SK-N-SH (cell line): ENCODE measurements at regions not wholly inside any gene's neighbourhood (a gene's known extent, or its start where the extent isn't known, plus 50 kb on each side); places are given as distances from the start of the nearest gene placed in this dataset.

Source experiments
- CTCF ChIA-PET: fragments of 300-600, 350-600 bp; formaldehyde crosslinking; extraction: SDS; loops from one replicate; lab custom pipeline; 2021; lab: Yijun Ruan, JAX
- POLR2A ChIA-PET: fragments of 350-600 bp; sonication (Branson Sonifier 250); formaldehyde crosslinking; extraction: SDS; loops from one replicate; lab custom pipeline; 2020; ENCODE audit warnings: antibody characterized with exemption, inconsistent platforms; lab: Yijun Ruan, JAX
- DNase-seq: peaks from one replicate; pipeline ENCODE4 v3.0.0; 2012
- H2AFZ ChIP-seq: fragments of 200-600 bp; sonication (generic); 2 replicates; pipeline ENCODE4 v1.8.1; 2016; ENCODE audit warnings: antibody characterized with exemption, mild to moderate bottlenecking, low read depth
- H3F3A ChIP-seq: fragments of 200-600 bp; sonication (generic); replicated peaks from 2 replicates; pipeline ENCODE3; 2016; ENCODE audit warnings: antibody characterized with exemption, mild to moderate bottlenecking; ENCODE audit not compliant: insufficient read depth
- H3K27ac ChIP-seq, 2 experiments: fragments of 200-500 bp in 1 of 2; fragments of 200-600 bp in 1 of 2; sonication (Bioruptor generic) in 1 of 2; sonication (generic), shearing (Covaris generic) in 1 of 2; 2 replicates each; pipeline versions ENCODE4 v1.5.1 to v1.6.1; 2014 to 2016; ENCODE audit warnings: low read depth in 2 of 2, inconsistent platforms in 1 of 2, low read length in 1 of 2, mild to moderate bottlenecking in 1 of 2, mixed read lengths in 1 of 2
- H3K27me3 ChIP-seq: fragments of 200-600 bp; sonication (generic), shearing (Covaris generic); 2 replicates; pipeline ENCODE4 v1.6.1; 2016; ENCODE audit warnings: mixed run types; ENCODE audit not compliant: insufficient read depth
- H3K36me3 ChIP-seq, 2 experiments: fragments of 200-500 bp in 1 of 2; fragments of 200-600 bp in 1 of 2; sonication (Bioruptor generic) in 1 of 2; sonication (generic) in 1 of 2; replicated peaks in 1 of 2; 2 replicates each; pipeline versions ENCODE3 to v1.5.1; 2014 to 2016; ENCODE audit warnings: low read length in 1 of 2, mild to moderate bottlenecking in 1 of 2; ENCODE audit not compliant: insufficient read depth in 2 of 2, control insufficient read depth in 1 of 2
- H3K4me1 ChIP-seq, 2 experiments: fragments of 200-500 bp in 1 of 2; fragments of 200-600 bp in 1 of 2; sonication (Bioruptor generic) in 1 of 2; sonication (generic), shearing (Covaris generic) in 1 of 2; 2 replicates each; pipeline versions ENCODE4 v1.5.1 to v1.6.1; 2014 to 2016; ENCODE audit warnings: low read depth in 1 of 2, low read length in 1 of 2, mixed run types in 1 of 2; ENCODE audit not compliant: insufficient read depth in 2 of 2, control insufficient read depth in 1 of 2
- H3K4me2 ChIP-seq: fragments of 200-600 bp; sonication (generic), shearing (Covaris generic); 2 replicates; pipeline ENCODE4 v1.6.1; 2017; ENCODE audit warnings: mixed run types
- H3K4me3 ChIP-seq, 2 experiments: fragments of 200-500 bp in 1 of 2; fragments of 200-600 bp in 1 of 2; sonication (Bioruptor generic) in 1 of 2; sonication (generic), shearing (Covaris generic) in 1 of 2; 2 replicates each; pipeline versions ENCODE4 v1.5.1 to v1.8.1; 2014 to 2016; ENCODE audit warnings: low read depth in 2 of 2, inconsistent platforms in 1 of 2, low read length in 1 of 2, mild to moderate bottlenecking in 1 of 2, mixed read lengths in 1 of 2, moderate library complexity in 1 of 2
- H3K79me2 ChIP-seq: fragments of 200-600 bp; sonication (generic); 2 replicates; pipeline ENCODE4 v1.8.1; 2017; ENCODE audit warnings: mild to moderate bottlenecking; ENCODE audit not compliant: insufficient read depth
- H3K9ac ChIP-seq: fragments of 200-600 bp; sonication (generic); 2 replicates; pipeline ENCODE4 v1.6.1; 2017; ENCODE audit warnings: mixed run types
- H3K9me2 ChIP-seq: fragments of 200-600 bp; sonication (generic); 2 replicates; pipeline ENCODE4 v1.6.1; 2017; ENCODE audit warnings: mixed run types
- H3K9me3 ChIP-seq: fragments of 200-600 bp; sonication (generic); 2 replicates; pipeline ENCODE4 v1.6.1; 2017; ENCODE audit warnings: mixed run types, mild to moderate bottlenecking, moderate library complexity
- H4K20me1 ChIP-seq: fragments of 200-600 bp; sonication (generic); 2 replicates; pipeline ENCODE4 v1.6.1; 2017; ENCODE audit warnings: mild to moderate bottlenecking, mixed run types; ENCODE audit not compliant: insufficient read depth
- CHD2 ChIP-seq: fragments of 150-350 bp; IDR thresholded peaks from 2 replicates; pipeline ENCODE4 v1.6.1; 2018; ENCODE audit warnings: low read length; ENCODE audit not compliant: partially characterized antibody
- EZH2phosphoT487 ChIP-seq: fragments of 200-600 bp; sonication (generic); IDR thresholded peaks from 2 replicates; pipeline ENCODE4 v1.6.1; 2017; ENCODE audit warnings: low read depth, mixed run types, mild to moderate bottlenecking, antibody characterized with exemption, moderate library complexity, borderline replicate concordance
- FOSL2 ChIP-seq: IDR thresholded peaks from 2 replicates; pipeline ENCODE4 v1.4.0; 2012; ENCODE audit warnings: low read depth, mild to moderate bottlenecking, moderate library complexity, borderline replicate concordance
- FOXM1 ChIP-seq: IDR thresholded peaks from 2 replicates; pipeline ENCODE4 v1.4.0; 2012; ENCODE audit warnings: low read depth, mild to moderate bottlenecking
- GABPA ChIP-seq: IDR thresholded peaks from 2 replicates; pipeline ENCODE4 v1.4.0; 2012; ENCODE audit warnings: low read depth, mild to moderate bottlenecking
- JUND ChIP-seq: IDR thresholded peaks from 2 replicates; pipeline ENCODE4 v1.4.0; 2012
- NRF1 ChIP-seq: IDR thresholded peaks from 2 replicates; pipeline ENCODE4 v1.6.1; 2012; ENCODE audit warnings: low read depth, mild to moderate bottlenecking, low read length
- RAD21 ChIP-seq: IDR thresholded peaks from 2 replicates; pipeline ENCODE4 v1.6.1; 2012; ENCODE audit warnings: mild to moderate bottlenecking, low read length
- TAF1 ChIP-seq: IDR thresholded peaks from 2 replicates; pipeline ENCODE4 v1.6.1; 2012; ENCODE audit warnings: low read depth, mild to moderate bottlenecking, low read length, moderate library complexity, borderline replicate concordance
- TF ChIP-seq, protein P1 (sequence below): fragments of 150-350 bp; IDR thresholded peaks from 2 replicates; pipeline ENCODE4 v1.6.1; 2016; ENCODE audit warnings: mild to moderate bottlenecking, low read depth, low read length
- TF ChIP-seq, protein P2 (sequence below): IDR thresholded peaks from 2 replicates; pipeline ENCODE4 v1.4.0; 2012; ENCODE audit warnings: low read depth, borderline replicate concordance
- TF ChIP-seq, protein P3 (sequence below): IDR thresholded peaks from 2 replicates; pipeline ENCODE4 v1.6.1; 2012; ENCODE audit warnings: mild to moderate bottlenecking, low read depth, low read length, moderate library complexity
- TF ChIP-seq, protein P4 (sequence below): IDR thresholded peaks from 2 replicates; pipeline ENCODE4 v1.4.0; 2012; ENCODE audit warnings: low read depth, borderline replicate concordance

DNA sequence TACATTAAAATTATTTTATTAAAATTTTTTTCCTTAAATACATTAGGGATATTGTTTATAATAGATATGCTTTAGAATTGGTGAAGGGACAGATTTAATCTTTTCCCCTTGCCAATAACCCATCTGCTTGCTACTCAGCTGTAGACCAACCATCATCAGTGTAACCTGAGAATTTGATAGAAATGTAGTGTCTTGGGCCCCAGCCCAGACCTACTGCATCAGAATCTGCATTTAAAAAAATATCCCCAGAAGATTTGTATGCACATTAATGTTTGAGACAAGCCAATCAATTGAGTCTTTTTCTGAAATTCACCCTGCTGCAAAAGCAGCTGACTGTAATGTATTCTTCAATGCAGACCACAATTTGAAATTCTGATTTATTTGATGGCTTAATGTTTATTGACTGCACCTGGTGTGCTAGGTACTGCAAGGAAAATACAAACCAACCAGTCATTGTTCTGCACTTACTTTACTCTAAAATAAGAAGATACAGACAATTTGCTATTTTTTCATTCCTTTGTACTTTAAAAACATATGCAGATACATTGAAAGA, 190.7 kb upstream of the SGO1 start:
- Histone ChIP-seq H2AFZ (no peak overlapping the region), H3K4me3 (no peak overlapping the region), H4K20me1 (no peaks in the 10 kb centered on the region), H3K27me3 (no peaks in the 10 kb centered on the region), H3K36me3 (no peaks in the 10 kb centered on the region), H3K9me2 (no peaks in the 10 kb centered on the region), H3K9me3 (no peaks in the 10 kb centered on the region), H3K9ac (no peak overlapping the region), H3K27ac (no peak overlapping the region), H3F3A (no peaks in the 10 kb centered on the region), H3K4me2 (no peak overlapping the region), H3K79me2 (no peaks in the 10 kb centered on the region), H3K4me1 (no peaks in the 10 kb centered on the region)
- DNase-seq, result no peak
- CTCF ChIA-PET, result no interaction called here
- TF ChIP-seq, protein P1, sequence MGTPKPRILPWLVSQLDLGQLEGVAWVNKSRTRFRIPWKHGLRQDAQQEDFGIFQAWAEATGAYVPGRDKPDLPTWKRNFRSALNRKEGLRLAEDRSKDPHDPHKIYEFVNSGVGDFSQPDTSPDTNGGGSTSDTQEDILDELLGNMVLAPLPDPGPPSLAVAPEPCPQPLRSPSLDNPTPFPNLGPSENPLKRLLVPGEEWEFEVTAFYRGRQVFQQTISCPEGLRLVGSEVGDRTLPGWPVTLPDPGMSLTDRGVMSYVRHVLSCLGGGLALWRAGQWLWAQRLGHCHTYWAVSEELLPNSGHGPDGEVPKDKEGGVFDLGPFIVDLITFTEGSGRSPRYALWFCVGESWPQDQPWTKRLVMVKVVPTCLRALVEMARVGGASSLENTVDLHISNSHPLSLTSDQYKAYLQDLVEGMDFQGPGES, result no peak
- TF ChIP-seq NRF1 (no peak), FOXM1 (no peak), TAF1 (no peak), JUND (no peak), CHD2 (no peak), GABPA (no peak), EZH2phosphoT487 (no peak), FOSL2 (no peak), RAD21 (no peak)
- TF ChIP-seq, protein P2, sequence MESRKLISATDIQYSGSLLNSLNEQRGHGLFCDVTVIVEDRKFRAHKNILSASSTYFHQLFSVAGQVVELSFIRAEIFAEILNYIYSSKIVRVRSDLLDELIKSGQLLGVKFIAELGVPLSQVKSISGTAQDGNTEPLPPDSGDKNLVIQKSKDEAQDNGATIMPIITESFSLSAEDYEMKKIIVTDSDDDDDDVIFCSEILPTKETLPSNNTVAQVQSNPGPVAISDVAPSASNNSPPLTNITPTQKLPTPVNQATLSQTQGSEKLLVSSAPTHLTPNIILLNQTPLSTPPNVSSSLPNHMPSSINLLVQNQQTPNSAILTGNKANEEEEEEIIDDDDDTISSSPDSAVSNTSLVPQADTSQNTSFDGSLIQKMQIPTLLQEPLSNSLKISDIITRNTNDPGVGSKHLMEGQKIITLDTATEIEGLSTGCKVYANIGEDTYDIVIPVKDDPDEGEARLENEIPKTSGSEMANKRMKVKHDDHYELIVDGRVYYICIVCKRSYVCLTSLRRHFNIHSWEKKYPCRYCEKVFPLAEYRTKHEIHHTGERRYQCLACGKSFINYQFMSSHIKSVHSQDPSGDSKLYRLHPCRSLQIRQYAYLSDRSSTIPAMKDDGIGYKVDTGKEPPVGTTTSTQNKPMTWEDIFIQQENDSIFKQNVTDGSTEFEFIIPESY, result no peak
- TF ChIP-seq, protein P3, sequence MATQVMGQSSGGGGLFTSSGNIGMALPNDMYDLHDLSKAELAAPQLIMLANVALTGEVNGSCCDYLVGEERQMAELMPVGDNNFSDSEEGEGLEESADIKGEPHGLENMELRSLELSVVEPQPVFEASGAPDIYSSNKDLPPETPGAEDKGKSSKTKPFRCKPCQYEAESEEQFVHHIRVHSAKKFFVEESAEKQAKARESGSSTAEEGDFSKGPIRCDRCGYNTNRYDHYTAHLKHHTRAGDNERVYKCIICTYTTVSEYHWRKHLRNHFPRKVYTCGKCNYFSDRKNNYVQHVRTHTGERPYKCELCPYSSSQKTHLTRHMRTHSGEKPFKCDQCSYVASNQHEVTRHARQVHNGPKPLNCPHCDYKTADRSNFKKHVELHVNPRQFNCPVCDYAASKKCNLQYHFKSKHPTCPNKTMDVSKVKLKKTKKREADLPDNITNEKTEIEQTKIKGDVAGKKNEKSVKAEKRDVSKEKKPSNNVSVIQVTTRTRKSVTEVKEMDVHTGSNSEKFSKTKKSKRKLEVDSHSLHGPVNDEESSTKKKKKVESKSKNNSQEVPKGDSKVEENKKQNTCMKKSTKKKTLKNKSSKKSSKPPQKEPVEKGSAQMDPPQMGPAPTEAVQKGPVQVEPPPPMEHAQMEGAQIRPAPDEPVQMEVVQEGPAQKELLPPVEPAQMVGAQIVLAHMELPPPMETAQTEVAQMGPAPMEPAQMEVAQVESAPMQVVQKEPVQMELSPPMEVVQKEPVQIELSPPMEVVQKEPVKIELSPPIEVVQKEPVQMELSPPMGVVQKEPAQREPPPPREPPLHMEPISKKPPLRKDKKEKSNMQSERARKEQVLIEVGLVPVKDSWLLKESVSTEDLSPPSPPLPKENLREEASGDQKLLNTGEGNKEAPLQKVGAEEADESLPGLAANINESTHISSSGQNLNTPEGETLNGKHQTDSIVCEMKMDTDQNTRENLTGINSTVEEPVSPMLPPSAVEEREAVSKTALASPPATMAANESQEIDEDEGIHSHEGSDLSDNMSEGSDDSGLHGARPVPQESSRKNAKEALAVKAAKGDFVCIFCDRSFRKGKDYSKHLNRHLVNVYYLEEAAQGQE, result no peak
- TF ChIP-seq, protein P4, sequence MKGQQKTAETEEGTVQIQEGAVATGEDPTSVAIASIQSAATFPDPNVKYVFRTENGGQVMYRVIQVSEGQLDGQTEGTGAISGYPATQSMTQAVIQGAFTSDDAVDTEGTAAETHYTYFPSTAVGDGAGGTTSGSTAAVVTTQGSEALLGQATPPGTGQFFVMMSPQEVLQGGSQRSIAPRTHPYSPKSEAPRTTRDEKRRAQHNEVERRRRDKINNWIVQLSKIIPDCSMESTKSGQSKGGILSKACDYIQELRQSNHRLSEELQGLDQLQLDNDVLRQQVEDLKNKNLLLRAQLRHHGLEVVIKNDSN, result no peak
- POLR2A ChIA-PET, result no interaction called here
